Glutamatergic neuron (in vitro differentiated cells): ENCODE measurements at regions not wholly inside any gene's neighbourhood (a gene's known extent, or its start where the extent isn't known, plus 50 kb on each side); places are given as distances from the start of the nearest gene placed in this dataset.

ENCODE experiments used
- DNase-seq: peaks from one replicate; pipeline ENCODE4 v3.0.0; 2022
- H3K27ac Mint-ChIP-seq: one replicate; pipeline ENCODE4 v1.8.0; 2020; ENCODE audit warnings: mild to moderate bottlenecking, mixed read lengths, inconsistent platforms; ENCODE audit not compliant: unreplicated experiment
- H3K27me3 Mint-ChIP-seq: one replicate; pipeline ENCODE4 v1.8.0; 2020; ENCODE audit warnings: mild to moderate bottlenecking, moderate library complexity, mixed read lengths, inconsistent platforms; ENCODE audit not compliant: unreplicated experiment
- H3K36me3 Mint-ChIP-seq: one replicate; pipeline ENCODE4 v1.8.0; 2020; ENCODE audit warnings: mild to moderate bottlenecking, mixed read lengths, inconsistent platforms; ENCODE audit not compliant: unreplicated experiment
- H3K4me1 Mint-ChIP-seq: one replicate; pipeline ENCODE4 v1.8.0; 2020; ENCODE audit warnings: mild to moderate bottlenecking, low read depth, mixed read lengths, inconsistent platforms; ENCODE audit not compliant: unreplicated experiment
- H3K4me3 Mint-ChIP-seq: one replicate; pipeline ENCODE4 v1.8.0; 2020; ENCODE audit warnings: mild to moderate bottlenecking, mixed read lengths, inconsistent platforms; ENCODE audit not compliant: unreplicated experiment
- H3K9me3 Mint-ChIP-seq: one replicate; pipeline ENCODE4 v1.8.0; 2020; ENCODE audit warnings: mild to moderate bottlenecking, moderate library complexity, mixed read lengths, inconsistent platforms; ENCODE audit not compliant: unreplicated experiment
- CTCF ChIP-seq: fragments of 200-600 bp; sonication (generic); IDR thresholded peaks from one replicate; pipeline ENCODE4 v1.5.0; 2021; ENCODE audit not compliant: partially characterized antibody, unreplicated experiment

GRCh38 chr4:30460818-30461217 is 259.4 kb upstream of the PCDH7 start:
- H3K27me3 Mint-ChIP-seq = no peaks in the 10 kb centered on the region
- no peak for TF ChIP-seq CTCF
- no peaks in the 10 kb centered on the region for H3K36me3 Mint-ChIP-seq
- no peaks in the 10 kb centered on the region for H3K4me1 Mint-ChIP-seq
- H3K27ac Mint-ChIP-seq = no peak overlapping the region
- H3K4me3 Mint-ChIP-seq = no peak overlapping the region
- DNase-seq = no peak
- H3K9me3 Mint-ChIP-seq = no peaks in the 10 kb centered on the region

GRCh38 chr4:30461218-30461617 is 259.0 kb upstream of the PCDH7 start:
- DNase-seq = no peak
- H3K27me3 Mint-ChIP-seq = no peaks in the 10 kb centered on the region
- H3K27ac Mint-ChIP-seq = no peak overlapping the region
- H3K4me1 Mint-ChIP-seq = no peaks in the 10 kb centered on the region
- H3K9me3 Mint-ChIP-seq = no peaks in the 10 kb centered on the region
- no peak for TF ChIP-seq CTCF
- no peak overlapping the region for H3K4me3 Mint-ChIP-seq
- H3K36me3 Mint-ChIP-seq = no peaks in the 10 kb centered on the region

- H3K27me3 Mint-ChIP-seq = no peaks in the 10 kb centered on the region
- TF ChIP-seq CTCF = no peak
- H3K27ac Mint-ChIP-seq = no peak overlapping the region
- H3K36me3 Mint-ChIP-seq = no peaks in the 10 kb centered on the region
- H3K4me3 Mint-ChIP-seq = no peak overlapping the region
- no peaks in the 10 kb centered on the region for H3K9me3 Mint-ChIP-seq
- no peak for DNase-seq
- H3K4me1 Mint-ChIP-seq = no peaks in the 10 kb centered on the region
Observed at GRCh38 chr4:30462445-30463090, 257.6 kb upstream of the PCDH7 start.

GRCh38 chr4:30471861-30472260 is 248.3 kb upstream of the PCDH7 start:
- no peak overlapping the region for H3K27ac Mint-ChIP-seq
- no peaks in the 10 kb centered on the region for H3K27me3 Mint-ChIP-seq
- no peak for TF ChIP-seq CTCF
- no peak overlapping the region for H3K4me3 Mint-ChIP-seq
- DNase-seq = no peak
- H3K4me1 Mint-ChIP-seq = no peaks in the 10 kb centered on the region
- no peaks in the 10 kb centered on the region for H3K36me3 Mint-ChIP-seq
- no peaks in the 10 kb centered on the region for H3K9me3 Mint-ChIP-seq

GRCh38 chr4:30473225-30473624 is 246.9 kb upstream of the PCDH7 start:
- TF ChIP-seq CTCF = no peak
- no peaks in the 10 kb centered on the region for H3K9me3 Mint-ChIP-seq
- H3K27ac Mint-ChIP-seq = no peak overlapping the region
- H3K27me3 Mint-ChIP-seq = no peaks in the 10 kb centered on the region
- H3K4me1 Mint-ChIP-seq = no peaks in the 10 kb centered on the region
- DNase-seq = no peak
- H3K4me3 Mint-ChIP-seq = no peak overlapping the region
- H3K36me3 Mint-ChIP-seq = no peaks in the 10 kb centered on the region
